ENCODE measurements at regions not wholly inside any gene's neighbourhood (a gene's known extent, or its start where the extent isn't known, plus 50 kb on each side); places are given as distances from the start of the nearest gene placed in this dataset.

- H2AFZ ChIP-seq (ENCODE audit: low read depth, low read length), result peak overlapping the region; percentile 73
- H4K20me1 ChIP-seq (ENCODE audit: insufficient read depth, low read length), result no peaks in the 10 kb centered on the region
- H3K36me3 ChIP-seq (replicated peaks; ENCODE audit: low read depth, low read length), result no peaks in the 10 kb centered on the region
- H3K79me2 ChIP-seq (ENCODE audit: low read length), result no peaks in the 10 kb centered on the region
- H3K4me3 ChIP-seq (ENCODE audit: low read length), result peak overlapping the region; percentile 62
- H3K4me2 ChIP-seq (ENCODE audit: low read length), result peak overlapping the region; percentile 85
- H3K4me1 ChIP-seq (ENCODE audit: low read length), result peaks cover 4% of the 10 kb centered on the region
- no peak overlapping the region for H3K9ac ChIP-seq (ENCODE audit: low read length)
- TF ChIP-seq, protein P1, sequence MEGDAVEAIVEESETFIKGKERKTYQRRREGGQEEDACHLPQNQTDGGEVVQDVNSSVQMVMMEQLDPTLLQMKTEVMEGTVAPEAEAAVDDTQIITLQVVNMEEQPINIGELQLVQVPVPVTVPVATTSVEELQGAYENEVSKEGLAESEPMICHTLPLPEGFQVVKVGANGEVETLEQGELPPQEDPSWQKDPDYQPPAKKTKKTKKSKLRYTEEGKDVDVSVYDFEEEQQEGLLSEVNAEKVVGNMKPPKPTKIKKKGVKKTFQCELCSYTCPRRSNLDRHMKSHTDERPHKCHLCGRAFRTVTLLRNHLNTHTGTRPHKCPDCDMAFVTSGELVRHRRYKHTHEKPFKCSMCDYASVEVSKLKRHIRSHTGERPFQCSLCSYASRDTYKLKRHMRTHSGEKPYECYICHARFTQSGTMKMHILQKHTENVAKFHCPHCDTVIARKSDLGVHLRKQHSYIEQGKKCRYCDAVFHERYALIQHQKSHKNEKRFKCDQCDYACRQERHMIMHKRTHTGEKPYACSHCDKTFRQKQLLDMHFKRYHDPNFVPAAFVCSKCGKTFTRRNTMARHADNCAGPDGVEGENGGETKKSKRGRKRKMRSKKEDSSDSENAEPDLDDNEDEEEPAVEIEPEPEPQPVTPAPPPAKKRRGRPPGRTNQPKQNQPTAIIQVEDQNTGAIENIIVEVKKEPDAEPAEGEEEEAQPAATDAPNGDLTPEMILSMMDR (IDR thresholded peaks at IDR 0.05; ENCODE audit: low read depth, low read length), result peak; percentile 91
- TF ChIP-seq EZH2phosphoT487 (IDR thresholded peaks at IDR 0.05; ENCODE audit: low read depth), result no peak
- H3K27ac ChIP-seq (ENCODE audit: low read length), result no peak overlapping the region
- H3K27me3 ChIP-seq (ENCODE audit: low read depth, low read length), result peaks cover 4% of the 10 kb centered on the region
- H3K9me3 ChIP-seq (ENCODE audit: insufficient read depth, low read length), result no peaks in the 10 kb centered on the region
Observed at GRCh38 chr9:78439190-78439865, 142.4 kb downstream of the PSAT1 start.

- Histone ChIP-seq H4K20me1 (ENCODE audit: insufficient read depth, low read length) (no peaks in the 10 kb centered on the region), H3K27ac (ENCODE audit: low read length) (no peak overlapping the region), H3K4me2 (ENCODE audit: low read length) (peak overlapping the region; percentile 85), H2AFZ (ENCODE audit: low read depth, low read length) (peak overlapping the region; percentile 73; the same call in 1 of the 2 replicates), H3K9me3 (ENCODE audit: insufficient read depth, low read length) (no peaks in the 10 kb centered on the region), H3K4me3 (ENCODE audit: low read length) (peak overlapping the region; percentile 62), H3K4me1 (ENCODE audit: low read length) (peaks cover 4% of the 10 kb centered on the region), H3K79me2 (ENCODE audit: low read length) (no peaks in the 10 kb centered on the region), H3K36me3 (replicated peaks; ENCODE audit: low read depth, low read length) (no peaks in the 10 kb centered on the region), H3K9ac (ENCODE audit: low read length) (no peak overlapping the region), H3K27me3 (ENCODE audit: low read depth, low read length) (peaks cover 4% of the 10 kb centered on the region)
- no peak for TF ChIP-seq EZH2phosphoT487 (IDR thresholded peaks at IDR 0.05; ENCODE audit: low read depth)
- TF ChIP-seq, protein P1 (IDR thresholded peaks at IDR 0.05; ENCODE audit: low read depth, low read length), result 0 out of 2 replicates have a peak, but pooled peaks have one; percentile 4
Observed at GRCh38 chr9:78439866-78440830, 143.2 kb downstream of the PSAT1 start.

DNA sequence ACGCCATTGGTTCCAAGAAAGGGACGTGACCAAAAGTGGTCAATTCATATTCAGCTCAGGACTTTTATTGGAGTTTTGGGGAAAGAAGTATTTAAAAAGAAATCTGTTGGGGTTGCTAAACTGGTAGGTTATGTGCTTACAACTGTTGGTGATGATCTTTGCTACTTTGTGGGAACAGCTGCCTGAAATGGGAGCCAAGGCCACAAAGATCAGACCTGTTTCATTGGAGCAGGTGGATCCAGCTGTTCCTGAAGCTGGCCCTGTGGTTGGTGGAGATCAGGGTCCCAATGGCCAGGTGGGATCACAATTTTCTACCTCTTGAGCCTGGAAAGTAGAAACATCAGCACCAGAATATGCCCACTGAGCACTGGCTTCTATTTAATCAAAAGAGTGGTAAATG is 144.5 kb downstream of the PSAT1 start:
- Histone ChIP-seq H3K27ac (ENCODE audit: low read length) (no peak overlapping the region), H3K4me2 (ENCODE audit: low read length) (no peak overlapping the region), H3K9ac (ENCODE audit: low read length) (no peak overlapping the region), H4K20me1 (ENCODE audit: insufficient read depth, low read length) (no peaks in the 10 kb centered on the region), H3K36me3 (replicated peaks; ENCODE audit: low read depth, low read length) (no peaks in the 10 kb centered on the region), H3K9me3 (ENCODE audit: insufficient read depth, low read length) (no peaks in the 10 kb centered on the region), H3K79me2 (ENCODE audit: low read length) (no peaks in the 10 kb centered on the region), H3K4me1 (ENCODE audit: low read length) (peaks cover 4% of the 10 kb centered on the region), H2AFZ (ENCODE audit: low read depth, low read length) (no peak overlapping the region), H3K4me3 (ENCODE audit: low read length) (no peak overlapping the region), H3K27me3 (ENCODE audit: low read depth, low read length) (peaks cover 4% of the 10 kb centered on the region)
- no peak for TF ChIP-seq EZH2phosphoT487 (IDR thresholded peaks at IDR 0.05; ENCODE audit: low read depth)
- TF ChIP-seq, protein P1 (IDR thresholded peaks at IDR 0.05; ENCODE audit: low read depth, low read length), result no peak
